GM18511 (cell line): ENCODE measurements at regions not wholly inside any gene's neighbourhood (a gene's known extent, or its start where the extent isn't known, plus 50 kb on each side); places are given as distances from the start of the nearest gene placed in this dataset.

ENCODE experiments used
- ATAC-seq: cut with Tn5 transposase; IDR thresholded peaks from one replicate; pipeline ENCODE4 v1.9.1; 2021; ENCODE audit warnings: mild to moderate bottlenecking, moderate library complexity; ENCODE audit not compliant: unreplicated experiment

- ATAC-seq, result no peak
These were observed 229.4 kb downstream of the ALDH8A1 start for GRCh38 chr6:134720353-134721059.

DNA sequence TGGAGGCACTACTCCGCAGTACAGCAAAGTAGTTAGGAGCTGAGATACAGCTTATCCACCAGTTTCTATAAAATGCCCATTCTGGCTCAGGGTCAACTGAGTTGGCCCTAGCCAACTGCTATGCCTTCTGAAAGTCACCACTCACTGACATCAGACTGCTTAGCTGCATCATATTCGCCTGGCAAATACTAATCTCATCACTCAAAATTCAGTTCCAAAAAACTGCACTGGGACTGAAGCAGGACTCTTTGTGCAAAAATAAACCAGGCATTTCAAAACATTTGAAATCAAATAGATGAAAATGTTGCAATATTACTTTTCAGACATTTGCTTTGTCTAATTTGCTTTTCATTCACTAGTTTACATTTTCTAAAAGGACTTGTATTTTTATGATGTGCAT lies 230.0 kb downstream of the ALDH8A1 start:
- ATAC-seq, result no peak

GRCh38 chr6:134719286-134719685 lies 230.6 kb downstream of the ALDH8A1 start:
- ATAC-seq, result no peak

- no peak for ATAC-seq
These were observed 235.2 kb downstream of the ALDH8A1 start for GRCh38 chr6:134714679-134715078.

DNA sequence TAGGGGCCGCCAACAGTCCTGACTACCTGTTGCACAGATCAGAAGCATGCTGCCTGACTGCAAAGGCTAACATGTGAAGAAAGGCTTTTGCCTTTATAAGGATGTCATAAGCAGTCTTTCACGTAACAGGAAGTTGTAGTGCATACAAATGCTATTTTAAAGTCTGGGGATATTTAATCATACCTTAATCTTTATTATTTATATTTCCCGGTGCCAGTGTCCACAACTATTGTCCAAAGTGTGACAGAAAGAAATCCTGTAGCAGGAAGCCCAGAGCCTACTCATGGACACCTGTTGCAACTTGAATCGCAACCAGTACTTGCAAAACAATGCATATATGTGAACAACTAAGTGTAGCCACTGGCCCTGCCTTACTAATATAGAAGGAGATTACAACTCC lies 235.8 kb downstream of the ALDH8A1 start:
- ATAC-seq, result no peak

- ATAC-seq, result no peak
These were observed 237.6 kb downstream of the ALDH8A1 start for GRCh38 chr6:134712311-134712710.

- ATAC-seq, result no peak
These were observed 241.8 kb downstream of the ALDH8A1 start for GRCh38 chr6:134708079-134708478.

DNA sequence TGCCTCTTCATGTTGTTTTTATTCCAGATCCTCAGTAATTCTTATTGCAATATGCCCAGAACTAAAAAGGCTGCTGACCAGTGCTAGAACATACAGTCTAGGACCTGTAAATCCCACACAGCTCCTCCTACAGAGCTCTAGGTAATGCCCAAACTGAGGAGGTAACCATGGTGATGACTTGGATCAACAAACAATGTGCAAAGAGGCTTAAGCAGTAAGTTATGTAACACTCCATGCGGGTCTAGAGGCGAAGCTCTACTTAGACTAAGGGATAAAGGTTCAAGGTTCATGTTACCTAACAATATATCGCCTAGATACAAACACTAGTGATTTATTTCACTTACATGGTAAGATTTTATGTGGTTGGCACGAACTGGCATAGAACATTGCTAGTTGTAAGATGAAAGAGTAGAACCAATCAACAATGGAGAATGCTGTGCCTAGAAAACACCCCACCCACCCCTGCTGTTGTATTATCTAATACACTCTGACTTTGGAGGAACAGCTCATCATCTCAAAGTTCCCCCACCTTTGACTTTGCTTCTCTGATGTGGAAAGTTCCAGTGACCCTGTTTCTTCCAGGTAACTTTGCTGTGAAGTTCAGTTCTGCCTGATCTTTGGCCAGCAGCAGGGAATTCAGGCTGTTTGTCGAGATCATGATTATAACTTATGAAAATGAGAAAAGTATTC lies 242.4 kb downstream of the ALDH8A1 start:
- ATAC-seq, result no peak

DNA sequence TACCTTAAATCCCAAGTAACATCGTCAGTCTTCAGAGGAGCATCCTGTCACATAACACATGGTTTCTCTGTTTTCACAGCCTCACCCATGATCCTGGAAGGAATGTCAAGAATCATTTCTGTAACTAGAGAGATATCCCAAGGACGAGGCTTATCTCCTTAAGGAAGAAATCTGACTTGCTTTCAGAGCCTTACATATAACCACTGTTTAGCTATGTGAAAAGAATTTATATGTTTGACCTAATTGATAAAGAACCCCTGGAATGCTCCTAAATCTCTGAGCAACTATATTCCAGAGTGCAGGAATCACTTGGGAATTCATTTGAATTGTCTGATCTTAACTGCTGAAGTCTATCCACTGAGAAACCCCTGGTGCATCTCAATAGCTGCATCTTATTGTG lies 243.1 kb downstream of the ALDH8A1 start:
- no peak for ATAC-seq

- no peak for ATAC-seq
These were observed 243.7 kb downstream of the ALDH8A1 start for GRCh38 chr6:134706153-134706552.

DNA sequence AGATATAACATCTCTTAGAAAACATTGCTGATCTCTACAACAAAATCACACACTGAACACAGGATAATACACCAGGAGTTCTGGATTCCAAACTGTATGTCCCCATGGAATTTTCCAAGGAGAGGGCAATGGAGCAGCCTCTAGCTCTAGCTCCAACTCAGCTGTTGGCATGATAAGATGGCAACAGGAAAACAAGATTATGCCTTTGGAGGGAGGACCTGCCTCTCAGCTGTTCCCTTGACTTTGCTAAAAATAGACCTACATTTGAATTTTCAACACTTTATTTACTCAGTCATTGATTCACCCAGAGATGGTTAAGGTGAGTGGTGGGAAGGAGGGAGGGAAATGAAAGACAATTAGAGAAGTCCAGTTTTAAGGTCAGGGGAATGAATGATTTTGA lies 246.7 kb downstream of the ALDH8A1 start:
- ATAC-seq, result no peak

DNA sequence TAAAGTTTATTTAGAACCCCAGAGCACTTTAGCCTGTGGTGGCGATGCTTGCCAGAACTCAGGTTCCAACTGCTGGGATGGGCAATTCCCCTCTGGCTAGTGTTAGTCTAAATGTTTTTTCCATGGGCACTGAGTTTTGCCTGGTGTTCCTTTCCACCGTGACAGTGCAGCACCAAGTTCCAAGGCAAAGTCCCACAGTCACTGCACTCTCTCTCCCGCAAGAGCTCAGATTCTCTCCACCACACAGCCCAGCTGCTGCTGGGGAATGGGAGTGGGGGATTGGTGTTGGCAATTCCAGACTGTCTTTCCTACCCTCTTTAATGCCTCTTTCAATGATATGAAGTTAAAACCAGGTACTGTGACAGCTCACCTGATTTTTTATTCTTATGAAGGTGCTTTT lies 247.6 kb downstream of the ALDH8A1 start:
- no peak for ATAC-seq

DNA sequence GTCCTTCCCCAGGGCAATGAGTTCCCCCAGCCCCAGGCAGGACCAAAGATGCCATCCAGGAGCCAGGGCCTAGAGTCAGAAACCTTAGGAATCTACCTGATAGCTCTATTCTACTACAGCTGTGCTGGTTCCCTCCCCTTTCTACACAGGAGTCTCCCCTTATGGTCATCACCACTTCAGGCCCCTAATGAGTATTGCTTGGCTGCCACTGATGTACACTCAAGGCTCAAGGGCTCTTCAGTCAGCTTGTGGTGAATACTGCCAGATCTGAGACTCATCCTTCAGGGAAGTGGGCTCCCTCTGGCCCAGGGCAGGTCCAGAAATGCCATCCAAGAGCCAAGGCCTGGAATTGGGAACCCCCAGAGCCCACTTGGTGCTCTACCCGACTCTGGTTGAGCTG lies 248.6 kb downstream of the ALDH8A1 start:
- ATAC-seq, result no peak

DNA sequence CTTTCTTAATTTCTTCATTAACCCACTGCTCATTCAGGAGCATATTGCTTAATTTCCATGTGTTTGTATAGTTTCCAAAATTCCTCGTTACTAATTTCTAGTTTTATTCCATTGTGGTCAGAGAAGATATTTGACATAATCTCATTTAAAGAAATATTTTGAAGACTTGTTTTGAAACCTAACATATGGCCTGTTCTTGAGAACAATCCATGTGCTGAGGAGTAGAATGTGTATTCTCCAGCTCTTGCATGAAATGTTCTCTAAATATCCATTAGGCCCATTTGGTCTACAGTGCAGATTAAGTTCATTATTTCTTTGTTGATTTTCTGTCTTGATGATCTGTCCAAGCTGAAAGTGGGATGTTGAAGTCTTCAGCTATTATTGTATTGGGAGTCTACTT lies 251.7 kb downstream of the ALDH8A1 start:
- no peak for ATAC-seq

GRCh38 chr6:134692008-134692407 lies 257.9 kb downstream of the ALDH8A1 start:
- ATAC-seq, result no peak

GRCh38 chr6:134691180-134691579 lies 258.7 kb downstream of the ALDH8A1 start:
- ATAC-seq, result no peak

DNA sequence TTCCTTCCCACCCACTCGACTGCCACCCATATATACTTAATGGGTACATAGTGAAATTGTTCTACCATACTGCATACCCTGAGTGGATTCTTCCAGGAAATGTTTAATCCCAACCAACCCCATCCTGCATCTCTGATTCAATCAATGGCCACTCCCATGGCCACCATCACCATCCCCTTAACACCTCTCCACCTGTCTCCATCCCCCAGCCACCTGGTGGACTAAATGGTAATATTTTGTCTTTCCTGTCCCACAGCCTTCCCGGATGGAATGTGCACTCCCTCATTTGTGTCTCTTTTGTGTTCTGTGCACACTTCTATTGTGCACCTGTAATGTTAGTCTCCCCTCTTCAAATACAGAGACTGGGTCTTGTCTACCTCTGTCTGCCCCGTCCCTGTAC lies 259.9 kb downstream of the ALDH8A1 start:
- ATAC-seq, result no peak

- no peak for ATAC-seq
These were observed 260.3 kb downstream of the ALDH8A1 start for GRCh38 chr6:134689641-134690040.

DNA sequence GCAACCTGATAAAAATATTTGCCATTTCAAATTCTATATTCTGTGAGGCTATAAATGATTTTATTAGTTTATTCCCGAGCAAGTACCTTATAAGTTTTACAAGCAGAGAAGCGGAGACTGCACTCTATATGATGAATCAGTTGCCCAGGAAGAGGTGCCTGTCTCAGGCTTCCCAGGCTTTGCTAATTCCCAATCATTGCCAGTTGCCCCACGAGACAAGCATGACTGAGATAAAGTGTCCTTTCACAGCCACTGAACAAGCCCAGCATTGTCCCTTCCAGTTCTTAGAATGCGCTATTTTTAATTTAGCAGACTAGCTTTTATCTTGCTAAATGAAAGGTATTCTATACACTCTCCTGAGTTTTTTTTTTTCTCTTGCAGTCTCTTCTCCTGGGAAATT lies 260.7 kb downstream of the ALDH8A1 start:
- ATAC-seq, result no peak

GRCh38 chr6:134686071-134686470 lies 263.8 kb downstream of the ALDH8A1 start:
- no peak for ATAC-seq

DNA sequence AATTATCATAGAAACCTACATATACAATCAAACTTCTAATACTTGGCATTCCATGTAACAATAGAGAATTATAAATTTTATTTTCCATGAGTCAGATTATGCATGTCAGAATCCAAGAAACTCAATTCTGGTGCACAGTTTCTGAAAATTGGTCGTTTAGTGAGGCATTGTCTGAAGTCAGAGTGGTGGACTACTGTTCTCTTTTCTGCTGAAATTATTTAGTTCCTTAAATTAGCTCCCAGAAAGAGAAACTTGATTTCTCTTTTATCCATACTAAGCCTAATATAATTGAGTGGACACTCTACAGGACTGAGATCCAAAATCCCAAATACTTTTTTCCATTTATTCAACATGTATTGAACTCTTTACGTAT lies 265.5 kb downstream of the ALDH8A1 start:
- no peak for ATAC-seq

- ATAC-seq, result no peak
These were observed 266.0 kb downstream of the ALDH8A1 start for GRCh38 chr6:134683783-134684422.
